A549 (cell line): ENCODE measurements at regions not wholly inside any gene's neighbourhood (a gene's known extent, or its start where the extent isn't known, plus 50 kb on each side); places are given as distances from the start of the nearest gene placed in this dataset.
"Not testable (repeated sequence)": the region's sequence is repeated elsewhere in the genome, so short reads cannot be mapped to it uniquely, and the experiment has no call there.

Experiments
- ATAC-seq, 2 experiments: fragments of 200-7000 bp in 1 of 2; fragments of >200 bp in 1 of 2; cut with Nextera tagmentation in 1 of 2; cut with Tn5 transposase in 1 of 2; 3 replicates each; pipeline versions ENCODE4 v1.8.0 to v1.9.1; 2018 to 2020; ENCODE audit warnings: mild to moderate bottlenecking in 1 of 2, moderate library complexity in 1 of 2
- CTCF ChIA-PET: fragments of 300-600 bp; sonication (Branson Sonifier 250); formaldehyde crosslinking; extraction: SDS; loops from one replicate; lab custom pipeline; 2021; ENCODE audit warnings: antibody characterized with exemption, inconsistent platforms; lab: Yijun Ruan, JAX
- POLR2A ChIA-PET: fragments of 350-600 bp; formaldehyde crosslinking; extraction: SDS; loops from one replicate; lab custom pipeline; 2021; ENCODE audit warnings: antibody characterized with exemption, inconsistent platforms; lab: Yijun Ruan, JAX
- DNase-seq, 2 experiments: peaks; one replicate each; pipeline versions ENCODE4 v3.0.0 to v3.0.0-alpha.2; 2011 to 2016; ENCODE audit warnings: low read depth in 1 of 2, low spot score in 1 of 2
- FAIRE-seq: peaks from 2 replicates; lab custom pipeline; 2011; peaks lifted over from hg19 to GRCh38; lab: Jason Lieb, UNC
- H3K27ac ChIP-seq, 2 experiments: fragments of >200 bp; sonication (Bioruptor Twin); formaldehyde crosslinking; 3 replicates each; pipeline ENCODE4 v1.5.1; 2016 to 2017
- H3K4me1 ChIP-seq: fragments of >200 bp; sonication (Bioruptor Twin); formaldehyde crosslinking; 3 replicates; pipeline ENCODE4 v1.6.1; 2016
- H3K4me2 ChIP-seq: fragments of >200 bp; sonication (Bioruptor Twin); formaldehyde crosslinking; 3 replicates; pipeline ENCODE4 v1.6.1; 2016
- H3K4me3 ChIP-seq: fragments of >200 bp; sonication (Bioruptor Twin); formaldehyde crosslinking; 3 replicates; pipeline ENCODE4 v1.5.1; 2016
- H3K9me3 ChIP-seq: fragments of >200 bp; sonication (Bioruptor Twin); formaldehyde crosslinking; 3 replicates; pipeline ENCODE4 v1.6.1; 2016
- BHLHE40 ChIP-seq: IDR thresholded peaks from 2 replicates; pipeline ENCODE4 v1.6.1; 2012; ENCODE audit warnings: low read depth, low read length, inconsistent platforms
- CHD2 ChIP-seq: fragments of 150-350 bp; IDR thresholded peaks from 2 replicates; pipeline ENCODE4 v1.6.1; 2014; ENCODE audit warnings: low read length; ENCODE audit not compliant: partially characterized antibody
- CHD4 ChIP-seq: fragments of 200-600 bp; sonication (generic); IDR thresholded peaks from 2 replicates; pipeline ENCODE4 v1.6.1; 2016; ENCODE audit warnings: antibody characterized with exemption, mild to moderate bottlenecking, borderline replicate concordance
- E2F6 ChIP-seq: IDR thresholded peaks from 2 replicates; pipeline ENCODE4 v1.6.1; 2012; ENCODE audit warnings: low read depth, borderline replicate concordance
- ESRRA ChIP-seq: fragments of 150-350 bp; IDR thresholded peaks from 2 replicates; pipeline ENCODE4 v1.6.1; 2014; ENCODE audit warnings: mild to moderate bottlenecking, low read length, borderline replicate concordance
- FOSB ChIP-seq: fragments of 250-450 bp; sonication (Bioruptor Pico); IDR thresholded peaks from 2 replicates; pipeline ENCODE4 v1.5.0; 2020; ENCODE audit warnings: mild to moderate bottlenecking, moderate library complexity
- FOSL2 ChIP-seq, 2 experiments: fragments of 450-650 bp in 1 of 2; fragments of >200 bp in 1 of 2; sonication (Bioruptor Twin) in 1 of 2; formaldehyde crosslinking; IDR thresholded peaks; 2 replicates each; pipeline versions ENCODE4 v1.5.0 to v1.6.1; 2016 to 2020; ENCODE audit warnings: mild to moderate bottlenecking in 1 of 2, moderate library complexity in 1 of 2
- FOXS1 ChIP-seq: fragments of 250-450 bp; sonication (Bioruptor Pico); IDR thresholded peaks from 2 replicates; pipeline ENCODE4 v1.5.0; 2020; ENCODE audit warnings: mild to moderate bottlenecking, moderate library complexity
- HDAC2 ChIP-seq: fragments of 200-600 bp; sonication (generic); IDR thresholded peaks from 2 replicates; pipeline ENCODE4 v1.6.1; 2016
- HES2 ChIP-seq: fragments of >200 bp; sonication (Bioruptor Twin); formaldehyde crosslinking; IDR thresholded peaks from 2 replicates; pipeline ENCODE4 v1.6.1; 2016
- HEYL ChIP-seq: fragments of 250-450 bp; sonication (Bioruptor Pico); IDR thresholded peaks from 2 replicates; pipeline ENCODE4 v1.8.0; 2021; ENCODE audit warnings: mild to moderate bottlenecking, moderate library complexity
- HOXA7 ChIP-seq: fragments of 250-450 bp; sonication (Bioruptor Pico); IDR thresholded peaks from 2 replicates; pipeline ENCODE4 v1.5.0; 2020; ENCODE audit warnings: mild to moderate bottlenecking, moderate library complexity
- HOXB13 ChIP-seq: fragments of 250-450 bp; sonication (Bioruptor Pico); IDR thresholded peaks from 2 replicates; pipeline ENCODE4 v1.5.0; 2020; ENCODE audit warnings: low read depth, mild to moderate bottlenecking, moderate library complexity
- MAFK ChIP-seq: fragments of 450-650 bp; IDR thresholded peaks from 2 replicates; pipeline ENCODE4 v1.6.1; 2014; ENCODE audit not compliant: partially characterized antibody
- MAX ChIP-seq: IDR thresholded peaks from 2 replicates; pipeline ENCODE4 v1.6.1; 2012
- MYC ChIP-seq: IDR thresholded peaks from 2 replicates; pipeline ENCODE4 v1.6.1; 2012; ENCODE audit warnings: mild to moderate bottlenecking, inconsistent platforms, low read length, improper control_type of control experiment, borderline replicate concordance
- RCOR1 ChIP-seq: fragments of 150-350 bp; IDR thresholded peaks from 2 replicates; pipeline ENCODE4 v1.6.1; 2014; ENCODE audit warnings: antibody characterized with exemption, low read length, low read depth
- RFX5 ChIP-seq: fragments of 450-650 bp; IDR thresholded peaks from 2 replicates; pipeline ENCODE4 v1.7.1; 2014; ENCODE audit warnings: antibody characterized with exemption, mild to moderate bottlenecking, moderate library complexity
- SREBF2 ChIP-seq: fragments of 450-650 bp; IDR thresholded peaks from 2 replicates; pipeline ENCODE4 v1.6.1; 2014; ENCODE audit warnings: mild to moderate bottlenecking, moderate library complexity
- ZC3H11A ChIP-seq: fragments of 450-650 bp; IDR thresholded peaks from 2 replicates; pipeline ENCODE4 v1.6.1; 2014; ENCODE audit warnings: antibody characterized with exemption, mild to moderate bottlenecking
- WGBS: methylation state at CpG from one replicate; pipeline ENCODE4 v1.1.6; 2017; ENCODE audit errors: missing lambda C conversion rate; 5-methylcytosine and 5-hydroxymethylcytosine counted together

GRCh38 chr1:157353546-157353945 lies 198.8 kb downstream of the FCRL5 start:
- H3K4me3 ChIP-seq: no peak overlapping the region
- ChIA-PET POLR2A (no interaction called here), CTCF (interaction anchor here (0.9 to 5.6 kb wide), 6 partner anchors 8 to 152 kb away, joined by 3 to 31 read pairs (median 6); no protein-coding TSS in a partner anchor)
- FAIRE-seq: no peak
- H3K4me1 ChIP-seq: no peaks in the 10 kb centered on the region
- no peaks in the 10 kb centered on the region for H3K9me3 ChIP-seq
- no peak overlapping the region for H3K27ac ChIP-seq
- TF ChIP-seq HOXB13 (CRISPR knock-in tag): no peak
- TF ChIP-seq CHD4: no peak
- no peak for TF ChIP-seq HOXA7
- no peak overlapping the region for H3K4me2 ChIP-seq
- DNase-seq: no peak
- 0% methylated on average over 2 of the region's 2 CpGs for WGBS
- ATAC-seq: no peak

- H3K27ac ChIP-seq: no peak overlapping the region
- DNase-seq: no peak
- no peak for TF ChIP-seq SREBF2
- TF ChIP-seq MYC: no peak
- TF ChIP-seq HES2: no peak
- no peak for TF ChIP-seq ZC3H11A
- TF ChIP-seq E2F6: no peak
- TF ChIP-seq HDAC2: no peak
- no peak for TF ChIP-seq BHLHE40
- TF ChIP-seq, all 56 proteins: peak for 0
- H3K4me1 ChIP-seq: no peaks in the 10 kb centered on the region
- no peak overlapping the region for H3K4me3 ChIP-seq
- ChIA-PET CTCF (interaction anchor here (0.9 to 5.6 kb wide), 6 partner anchors 9 to 152 kb away, joined by 3 to 31 read pairs (median 6); no protein-coding TSS in a partner anchor), POLR2A (no interaction called here)
- ATAC-seq (no peak), FAIRE-seq (no peak)
- H3K4me2 ChIP-seq: no peak overlapping the region
- no peaks in the 10 kb centered on the region for H3K9me3 ChIP-seq
- WGBS: 20% methylated on average over 1 of the region's 1 CpG
Measured at GRCh38 chr1:157352817-157353408, 199.4 kb downstream of the FCRL5 start.

GRCh38 chr1:157352216-157352615 lies 200.1 kb downstream of the FCRL5 start:
- TF ChIP-seq BHLHE40: no peak
- TF ChIP-seq RCOR1: no peak
- TF ChIP-seq MAFK: no peak
- TF ChIP-seq ESRRA: no peak
- no peak for TF ChIP-seq MAX
- TF ChIP-seq HES2: no peak
- TF ChIP-seq FOXS1 (CRISPR knock-in tag): no peak
- no peak for TF ChIP-seq FOSB (CRISPR knock-in tag)
- TF ChIP-seq FOSL2 (IDR thresholded peaks at IDR 0.05): no peak
- TF ChIP-seq FOSL2 (CRISPR knock-in tag; IDR thresholded peaks at IDR 0.05): no peak
- no peak for TF ChIP-seq HOXA7
- TF ChIP-seq HEYL (CRISPR knock-in tag): no peak
- TF ChIP-seq RFX5: no peak
- TF ChIP-seq CHD2: no peak
- ChIA-PET CTCF (interaction anchor here (1.6 to 5.6 kb wide), 3 partner anchors 9 to 137 kb away, joined by 5 to 31 read pairs (median 8); no protein-coding TSS in a partner anchor), POLR2A (no interaction called here)
- H3K4me1 ChIP-seq: no peaks in the 10 kb centered on the region
- 3% methylated on average over 3 of the region's 3 CpGs for WGBS
- FAIRE-seq (no peak), DNase-seq (no peak), ATAC-seq (no peak)
- H3K4me3 ChIP-seq: no peak overlapping the region
- H3K9me3 ChIP-seq: no peaks in the 10 kb centered on the region
- H3K27ac ChIP-seq: no peak overlapping the region
- H3K4me2 ChIP-seq: no peak overlapping the region

- 0% methylated on average over 2 of the region's 2 CpGs for WGBS
- POLR2A ChIA-PET, H3K4me2 ChIP-seq, FAIRE-seq, H3K9me3 ChIP-seq, DNase-seq, ATAC-seq, H3K4me1 ChIP-seq, H3K4me3 ChIP-seq, H3K27ac ChIP-seq: not testable (repeated sequence)
- CTCF ChIA-PET: interaction anchor here (1.6 to 5.6 kb wide), 2 partner anchors 10 to 19 kb away, joined by 5 to 31 read pairs; no protein-coding TSS in a partner anchor
Measured at GRCh38 chr1:157351800-157352199, 200.5 kb downstream of the FCRL5 start.
